AG04449 (cell line): ENCODE measurements at regions not wholly inside any gene's neighbourhood (a gene's known extent, or its start where the extent isn't known, plus 50 kb on each side); places are given as distances from the start of the nearest gene placed in this dataset.

Source experiments
- CTCF ChIA-PET: fragments of 350-600 bp; formaldehyde crosslinking; extraction: SDS; loops from one replicate; lab custom pipeline; 2021; ENCODE audit warnings: antibody characterized with exemption; lab: Yijun Ruan, JAX
- POLR2A ChIA-PET: fragments of 400-600, 350-600 bp; formaldehyde crosslinking; extraction: SDS; loops from one replicate; lab custom pipeline; 2020; ENCODE audit warnings: antibody characterized with exemption, inconsistent platforms; lab: Yijun Ruan, JAX
- DNase-seq: peaks from one replicate; pipeline ENCODE4 v3.0.0-alpha.2; 2010; ENCODE audit warnings: low read depth, low spot score
- H3K4me3 ChIP-seq: 2 replicates; pipeline ENCODE4 v1.5.1; 2011; ENCODE audit warnings: low read depth, mild to moderate bottlenecking, control low read depth, low read length
- CTCF ChIP-seq: IDR thresholded peaks from one replicate; pipeline ENCODE4 v1.5.1; 2011; ENCODE audit warnings: mild to moderate bottlenecking, moderate library complexity, low read length, control low read depth, inconsistent platforms; ENCODE audit not compliant: insufficient read depth; ENCODE audit errors: missing control alignments

- no peak overlapping the region for H3K4me3 ChIP-seq
- DNase-seq, result no peak
- no peak for TF ChIP-seq CTCF
- POLR2A ChIA-PET, result interaction anchor here (1.0 kb wide), 1 partner anchor 29 kb away, joined by 3 read pairs; no protein-coding TSS in a partner anchor
- CTCF ChIA-PET, result interaction anchor here (1.3 kb wide), 2 partner anchors 11 to 221 kb away, joined by 4 read pairs; no protein-coding TSS in a partner anchor
Measured at GRCh38 chr14:51504669-51505068, 147.0 kb upstream of the FRMD6 start.

GRCh38 chr14:51507511-51507905, 144.2 kb upstream of the FRMD6 start:
- TF ChIP-seq CTCF, result no peak
- no peak overlapping the region for H3K4me3 ChIP-seq
- CTCF ChIA-PET, result interaction anchor here (0.7 to 2.0 kb wide), 5 partner anchors 9 to 224 kb away, joined by 3 to 9 read pairs (median 3); no protein-coding TSS in a partner anchor
- POLR2A ChIA-PET, result interaction anchor here (0.7 to 1.0 kb wide), 2 partner anchors 62 to 65 kb away, joined by 3 read pairs; no protein-coding TSS in a partner anchor
- no peak for DNase-seq

- CTCF ChIA-PET, result interaction anchor here (0.7 to 2.0 kb wide), 5 partner anchors 9 to 225 kb away, joined by 3 to 9 read pairs (median 3); no protein-coding TSS in a partner anchor
- TF ChIP-seq CTCF, result no peak
- peak; percentile 45 for DNase-seq
- POLR2A ChIA-PET, result interaction anchor here (0.7 to 1.0 kb wide), 2 partner anchors 62 to 65 kb away, joined by 3 read pairs; no protein-coding TSS in a partner anchor
- H3K4me3 ChIP-seq, result no peak overlapping the region
Measured at GRCh38 chr14:51507906-51508511, 143.7 kb upstream of the FRMD6 start.

- H3K4me3 ChIP-seq, result no peak overlapping the region
- CTCF ChIA-PET, result no interaction called here
- POLR2A ChIA-PET, result no interaction called here
- no peak for DNase-seq
- TF ChIP-seq CTCF, result no peak
Measured at GRCh38 chr14:51511265-51511664, 140.4 kb upstream of the FRMD6 start.

GRCh38 chr14:51512316-51512715, 139.4 kb upstream of the FRMD6 start:
- CTCF ChIA-PET, result interaction anchor here (1.4 to 1.5 kb wide), 2 partner anchors 9 to 228 kb away, joined by 3 to 4 read pairs; no protein-coding TSS in a partner anchor
- POLR2A ChIA-PET, result no interaction called here
- TF ChIP-seq CTCF, result no peak
- DNase-seq, result no peak
- H3K4me3 ChIP-seq, result no peak overlapping the region

GRCh38 chr14:51513281-51513680, 138.4 kb upstream of the FRMD6 start:
- POLR2A ChIA-PET, result no interaction called here
- TF ChIP-seq CTCF, result no peak
- no peak for DNase-seq
- CTCF ChIA-PET, result interaction anchor here (0.6 to 1.5 kb wide), 3 partner anchors 17 to 229 kb away, joined by 3 to 4 read pairs (median 3); no protein-coding TSS in a partner anchor
- H3K4me3 ChIP-seq, result no peak overlapping the region
